ENCODE measurements at regions not wholly inside any gene's neighbourhood (a gene's known extent, or its start where the extent isn't known, plus 50 kb on each side); places are given as distances from the start of the nearest gene placed in this dataset.

DNA sequence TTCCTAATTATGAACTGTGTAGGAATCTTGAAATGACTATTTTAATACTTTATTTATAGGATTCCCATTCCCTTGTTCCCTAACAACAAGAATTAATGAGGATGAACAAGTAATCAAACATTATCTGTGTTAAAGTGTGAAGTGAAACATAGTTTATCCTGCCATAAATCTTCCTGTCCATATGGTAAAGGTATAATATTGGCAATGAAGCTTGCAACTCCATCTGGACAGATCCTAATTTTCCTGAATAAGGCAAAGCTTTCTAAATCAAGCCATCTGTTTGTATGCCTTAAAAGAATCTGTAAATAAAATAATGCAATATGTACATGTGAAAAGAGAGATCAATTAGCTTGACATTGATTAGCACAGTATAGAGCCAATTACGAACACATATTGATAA is 529.0 kb downstream of the ANKRD7 start:
- TF ChIP-seq POLR2AphosphoS5 (IDR thresholded peaks at IDR 0.05; ENCODE audit: borderline replicate concordance, low read depth, low read length) (no peak), FOXP2 (optimal IDR thresholded peaks at IDR 0.05; ENCODE audit: control extremely low read depth, extremely low read length, insufficient read depth) (no peak)
